OCI-LY1 (cell line): ENCODE measurements at regions not wholly inside any gene's neighbourhood (a gene's known extent, or its start where the extent isn't known, plus 50 kb on each side); places are given as distances from the start of the nearest gene placed in this dataset.

Source experiments
- CTCF ChIP-seq: fragments of 200-600 bp; sonication (generic), shearing (Covaris generic); IDR thresholded peaks from 2 replicates; pipeline ENCODE4 v1.5.1; 2017; ENCODE audit warnings: mild to moderate bottlenecking, antibody characterized with exemption, low read length, moderate library complexity, mixed read lengths
- EZH2 ChIP-seq: fragments of 200-600 bp; sonication (generic), shearing (Covaris generic); IDR thresholded peaks from 2 replicates; pipeline ENCODE4 v1.8.0; 2017; ENCODE audit warnings: borderline replicate concordance, mixed run types, mild to moderate bottlenecking, antibody characterized with exemption, low read length, moderate library complexity, mixed read lengths

GRCh38 chr15:70165716-70166284 lies 68.1 kb upstream of the TLE3 start:
- TF ChIP-seq CTCF (no peak), EZH2 (no peak)
